HG03457 (cell line): ENCODE measurements at regions not wholly inside any gene's neighbourhood (a gene's known extent, or its start where the extent isn't known, plus 50 kb on each side); places are given as distances from the start of the nearest gene placed in this dataset.
A peak's percentile ranks its signal among the peaks of the same experiment; 100 is the strongest.
"Not testable (repeated sequence)": the region's sequence is repeated elsewhere in the genome, so short reads cannot be mapped to it uniquely, and the experiment has no call there.

ENCODE experiments used
- ATAC-seq: cut with Tn5 transposase; IDR thresholded peaks from one replicate; pipeline ENCODE4 v1.9.1; 2021; ENCODE audit warnings: moderate number of reproducible peaks; ENCODE audit not compliant: unreplicated experiment

DNA sequence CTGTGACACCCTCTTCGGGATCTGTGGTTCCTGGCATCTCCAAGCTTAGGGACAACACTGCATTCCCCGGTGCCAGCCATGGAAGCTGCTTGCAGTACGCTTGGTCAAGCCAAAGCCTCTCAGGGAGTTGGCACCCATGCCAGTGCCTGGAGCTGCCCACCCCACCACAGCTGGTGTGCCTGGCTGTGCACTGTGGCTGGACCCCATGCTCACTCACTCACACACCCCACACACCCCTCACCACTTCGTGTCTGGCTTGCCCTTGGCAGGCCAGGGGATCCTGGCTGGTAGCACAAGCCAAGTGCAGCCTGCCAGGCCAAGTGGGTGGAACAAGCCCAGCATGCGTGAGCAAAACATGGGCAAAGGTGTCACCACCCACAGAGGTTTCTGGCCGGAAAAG is 324.5 kb upstream of the PTGER4 start:
- ATAC-seq: no peak

DNA sequence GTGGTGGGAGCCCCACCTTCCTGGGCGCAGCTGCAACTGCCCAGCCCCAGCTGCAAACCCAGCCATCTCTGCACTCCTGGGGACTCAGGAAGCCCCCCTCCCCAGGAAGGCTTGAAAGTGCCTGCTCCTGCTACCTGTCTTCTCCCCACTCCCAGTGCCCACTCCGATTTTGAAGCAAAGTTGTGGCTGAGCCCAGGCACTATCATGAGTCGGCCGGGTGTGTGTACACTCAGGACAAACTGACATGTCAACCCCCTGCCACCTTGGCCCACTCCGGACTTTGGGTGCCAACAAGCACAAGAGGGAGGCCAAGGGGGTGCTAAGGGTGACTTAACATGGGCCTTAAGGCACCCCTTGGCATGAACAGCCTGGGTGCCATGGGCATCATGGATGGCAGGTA is 325.5 kb upstream of the PTGER4 start:
- ATAC-seq: no peak

DNA sequence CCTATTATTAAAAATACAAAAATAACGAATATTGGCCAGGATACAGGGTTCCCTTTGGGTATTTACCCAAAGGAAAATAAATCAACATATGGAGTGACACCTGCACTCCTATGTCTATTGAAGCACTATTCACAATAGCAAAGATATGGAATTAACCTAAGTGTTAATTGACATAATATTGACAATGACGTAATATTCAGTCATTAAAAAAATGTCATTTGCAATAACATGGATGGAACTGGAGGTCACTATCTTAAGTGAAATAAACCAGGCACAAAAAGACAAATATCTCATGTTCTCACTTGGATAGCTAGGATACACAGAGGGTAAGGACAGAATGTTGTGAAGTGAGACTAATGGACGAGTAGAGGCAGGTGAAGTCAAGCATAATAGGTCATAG is 326.3 kb upstream of the PTGER4 start:
- no peak for ATAC-seq

DNA sequence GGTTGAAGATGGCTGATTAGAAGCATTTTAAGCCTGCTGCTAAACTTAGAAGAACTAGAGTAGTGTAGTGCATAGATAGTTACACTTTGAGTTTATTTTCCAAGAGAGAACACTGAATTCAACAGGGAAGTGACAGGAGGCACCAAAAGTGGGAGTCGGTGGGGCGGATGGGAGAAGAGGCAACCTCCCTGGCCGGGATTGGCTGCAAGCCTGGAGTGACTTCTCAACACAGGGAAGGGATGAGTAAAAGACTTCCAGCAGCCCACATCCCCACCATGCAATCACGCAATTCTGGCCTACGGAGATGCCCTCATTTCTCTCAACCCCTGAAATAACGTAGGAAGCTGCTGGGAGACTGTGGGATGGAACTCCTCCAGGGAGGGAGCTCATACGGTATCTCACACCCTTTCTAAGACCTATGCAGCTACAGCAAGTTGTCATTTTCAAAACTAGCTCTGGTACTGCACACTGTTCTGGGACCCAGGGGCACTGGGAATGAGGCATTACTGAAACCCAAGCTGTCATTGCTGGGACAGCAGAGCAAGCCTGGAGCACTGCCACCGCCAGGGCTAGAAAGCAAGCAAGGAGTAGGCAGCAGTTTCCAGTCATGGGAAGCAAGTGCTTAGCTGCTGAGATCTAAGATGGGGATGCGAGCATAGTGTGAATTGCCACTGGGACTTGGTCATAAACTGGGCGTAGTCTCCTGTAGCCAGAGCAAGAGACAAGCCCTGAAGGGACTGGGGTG is 331.6 kb upstream of the PTGER4 start:
- ATAC-seq: no peak

DNA sequence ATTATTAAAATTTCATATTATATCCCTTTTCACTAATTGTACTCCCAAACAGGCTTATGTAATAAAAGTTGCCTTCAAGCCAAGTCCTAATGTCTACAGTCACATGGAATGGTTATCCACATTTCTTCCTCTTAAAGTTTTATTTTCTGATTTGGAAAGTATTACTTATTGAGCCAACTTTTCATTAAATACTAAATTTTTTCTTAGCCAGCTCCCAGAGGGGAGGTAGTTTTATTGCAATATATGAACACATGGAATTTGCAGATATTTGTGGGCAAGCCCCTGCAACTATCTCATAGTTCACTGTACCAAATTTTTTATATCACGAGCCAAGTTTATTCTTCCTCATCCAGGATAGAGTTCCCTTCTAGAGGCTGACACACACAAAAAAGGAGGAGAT is 332.8 kb upstream of the PTGER4 start:
- no peak for ATAC-seq

DNA sequence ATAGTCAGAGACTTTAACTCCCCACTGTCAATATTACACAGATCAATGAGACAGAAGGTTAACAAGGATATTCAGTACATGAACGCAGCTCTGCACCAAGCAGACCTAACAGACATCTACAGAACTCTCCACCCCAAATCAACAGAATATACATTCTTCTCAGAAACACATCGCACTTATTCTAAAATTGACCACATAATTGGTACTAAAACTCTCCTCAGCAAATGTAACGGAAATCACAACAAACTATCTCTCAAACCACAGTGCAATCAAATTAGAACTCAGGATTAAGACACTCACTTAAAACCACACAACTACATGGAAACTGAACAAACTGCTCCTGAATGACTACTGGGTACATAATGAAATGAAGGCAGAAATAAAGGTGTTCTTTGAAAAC is 341.3 kb upstream of the PTGER4 start:
- ATAC-seq: not testable (repeated sequence)

DNA sequence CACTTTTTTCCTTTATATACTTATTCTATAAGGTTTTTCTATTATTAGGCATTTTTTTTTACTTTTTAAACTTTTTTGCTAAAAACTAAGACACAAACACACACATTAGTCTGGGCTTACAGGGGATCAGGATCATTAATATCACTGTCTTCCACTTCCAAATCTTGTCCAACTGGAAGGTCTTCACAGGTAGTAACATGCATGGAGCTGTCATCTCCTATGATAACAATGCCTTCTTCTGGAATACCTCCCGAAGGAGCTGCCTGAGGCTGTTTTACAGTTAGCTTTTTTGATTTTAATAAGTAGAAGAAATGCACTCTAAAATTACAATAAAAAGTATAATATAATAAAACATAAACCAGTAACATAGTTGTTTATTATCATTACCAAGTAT is 345.5 kb upstream of the PTGER4 start:
- no peak for ATAC-seq

DNA sequence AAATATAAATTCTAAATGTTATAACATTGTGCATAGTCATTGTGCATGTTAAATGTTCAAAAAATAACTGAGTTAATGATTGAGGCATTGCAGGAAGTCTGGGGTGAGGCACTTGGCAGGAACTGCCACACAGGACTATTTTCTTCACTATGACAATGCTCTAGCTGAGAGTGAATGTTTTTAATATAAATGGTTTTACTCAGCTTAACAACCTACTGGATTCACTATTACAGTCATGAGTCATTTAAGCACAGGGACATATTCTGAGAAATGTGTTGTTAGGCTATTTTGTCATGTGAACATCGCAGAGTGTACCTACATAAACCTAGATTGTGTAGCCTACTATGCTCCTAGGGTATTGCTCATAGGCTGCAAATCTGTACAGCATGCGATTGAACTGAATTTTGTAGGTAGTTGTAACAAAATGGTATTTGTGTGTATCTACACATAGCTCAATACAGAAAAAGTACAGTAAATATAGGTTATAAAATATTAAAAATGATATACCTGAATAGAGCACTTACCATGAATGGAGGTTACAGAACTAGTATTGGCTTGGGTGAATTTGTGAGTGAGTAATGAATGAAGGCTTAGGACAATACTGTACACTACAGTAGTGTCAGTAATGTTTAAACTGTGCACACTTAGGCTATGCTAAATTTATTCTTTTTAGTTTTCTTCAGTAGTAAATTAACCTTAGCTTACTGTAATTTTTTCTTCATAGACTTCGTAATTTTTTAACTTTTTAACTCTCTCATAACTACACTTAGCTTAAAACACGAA is 346.1 kb upstream of the PTGER4 start:
- ATAC-seq: peak; percentile 84

DNA sequence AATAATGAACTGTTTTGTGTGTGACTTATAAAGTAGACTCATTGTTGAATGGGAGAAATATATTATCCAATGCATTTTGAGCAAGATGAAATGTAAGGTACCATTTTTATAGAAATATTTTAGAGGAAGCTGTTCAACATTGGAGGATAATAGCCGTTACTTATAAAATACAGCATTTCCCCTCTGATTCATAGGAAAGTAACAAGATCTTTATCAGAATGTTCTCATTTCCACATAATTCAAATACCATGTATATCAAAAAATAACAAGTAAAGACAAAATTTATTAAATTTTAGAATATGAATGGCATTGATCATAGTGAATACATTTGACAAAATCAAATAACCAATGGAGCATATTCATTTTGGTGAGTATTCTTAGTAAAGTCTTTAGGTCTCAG is 346.7 kb upstream of the PTGER4 start:
- no peak for ATAC-seq

DNA sequence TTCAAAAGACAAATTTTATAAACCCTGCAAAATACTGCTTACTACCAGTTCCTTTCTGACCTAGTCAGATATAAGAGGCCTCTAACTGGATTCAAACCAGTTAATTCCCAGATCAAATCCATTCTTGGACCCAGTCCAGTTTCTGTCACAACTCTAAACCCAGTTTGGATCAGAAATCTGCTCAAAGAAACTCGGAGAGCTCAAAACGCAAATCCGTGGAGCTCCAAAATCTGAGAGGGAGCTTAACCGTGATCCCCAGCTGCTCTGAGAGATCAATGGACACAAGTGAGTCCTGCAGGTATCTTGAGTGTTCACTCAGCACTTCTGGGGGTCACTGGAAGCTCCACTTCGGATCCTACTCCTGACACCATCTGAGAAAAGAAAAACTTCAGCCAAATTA is 348.1 kb upstream of the PTGER4 start:
- no peak for ATAC-seq

DNA sequence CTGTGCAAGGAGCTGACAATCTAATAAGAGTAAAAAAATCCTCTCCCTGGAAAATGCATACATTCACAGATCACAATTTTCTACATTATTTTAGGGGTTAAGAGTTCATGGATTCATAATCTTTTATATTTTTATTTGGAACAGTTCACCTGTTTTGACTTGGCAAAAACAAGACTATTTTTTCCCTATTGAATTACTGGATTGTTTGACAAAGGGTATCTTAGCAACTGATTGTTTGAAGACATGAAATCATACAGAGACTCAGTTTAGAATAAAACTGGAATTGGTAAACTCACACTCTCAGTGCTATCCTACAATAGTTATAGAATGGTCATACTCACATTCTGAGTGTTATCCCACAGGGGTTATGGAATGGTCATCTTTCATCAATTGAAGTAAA is 358.2 kb upstream of the PTGER4 start:
- no peak for ATAC-seq

DNA sequence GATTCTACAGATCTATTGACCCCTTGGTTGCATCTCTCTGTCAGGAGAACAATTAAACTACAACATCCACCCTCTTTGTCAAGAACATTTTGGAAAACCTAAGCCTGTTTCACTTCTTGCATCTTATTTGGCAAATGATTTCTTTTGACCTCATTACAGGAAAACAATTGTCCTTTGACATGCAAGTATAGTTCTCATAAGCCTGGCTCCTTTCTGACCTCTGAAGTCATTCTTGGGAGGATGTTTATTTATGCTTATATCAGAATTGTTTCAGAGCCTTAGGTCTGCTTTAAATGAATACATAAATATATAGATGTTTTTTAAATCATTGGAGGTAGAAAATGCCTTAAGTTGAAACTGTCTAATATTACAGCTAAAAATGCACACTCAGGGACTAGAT is 361.3 kb upstream of the PTGER4 start:
- ATAC-seq: no peak

DNA sequence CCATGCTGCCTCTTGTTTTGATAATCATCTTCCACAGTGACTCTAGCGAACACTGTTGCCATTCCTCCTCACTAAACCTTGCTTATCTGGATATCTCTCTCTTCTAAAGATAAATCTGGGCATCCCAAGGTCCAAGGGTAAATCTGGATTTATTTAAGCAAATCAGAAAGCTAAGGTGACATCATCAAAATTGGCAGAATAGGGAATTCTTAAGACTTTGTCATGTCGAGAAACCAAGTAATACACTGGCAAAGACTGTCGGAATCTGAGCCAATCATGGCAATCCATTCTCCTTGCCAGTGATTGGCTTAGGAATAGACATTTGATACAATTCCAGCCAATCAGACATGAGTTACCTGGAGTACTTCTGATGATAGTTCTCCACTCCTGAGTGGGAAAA is 362.7 kb upstream of the PTGER4 start:
- ATAC-seq: no peak

DNA sequence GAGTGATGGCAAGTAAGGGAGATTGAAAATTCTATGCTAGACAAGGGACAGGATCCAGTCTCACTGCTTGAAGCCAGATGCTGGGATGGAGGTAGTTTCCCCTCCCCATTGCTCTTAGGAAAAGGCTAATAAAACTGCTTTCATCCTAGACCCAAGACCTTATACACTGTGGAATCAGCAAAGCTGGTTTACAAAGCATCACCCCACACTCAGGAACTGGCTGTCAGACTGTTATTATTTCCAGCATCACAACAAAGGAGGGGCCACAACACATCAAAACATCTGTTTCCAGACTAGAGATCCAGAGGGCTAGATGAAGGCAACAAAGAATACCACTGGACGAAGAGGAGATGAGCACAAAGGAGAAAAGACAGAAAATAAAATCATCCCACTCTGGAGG is 364.6 kb upstream of the PTGER4 start:
- no peak for ATAC-seq

DNA sequence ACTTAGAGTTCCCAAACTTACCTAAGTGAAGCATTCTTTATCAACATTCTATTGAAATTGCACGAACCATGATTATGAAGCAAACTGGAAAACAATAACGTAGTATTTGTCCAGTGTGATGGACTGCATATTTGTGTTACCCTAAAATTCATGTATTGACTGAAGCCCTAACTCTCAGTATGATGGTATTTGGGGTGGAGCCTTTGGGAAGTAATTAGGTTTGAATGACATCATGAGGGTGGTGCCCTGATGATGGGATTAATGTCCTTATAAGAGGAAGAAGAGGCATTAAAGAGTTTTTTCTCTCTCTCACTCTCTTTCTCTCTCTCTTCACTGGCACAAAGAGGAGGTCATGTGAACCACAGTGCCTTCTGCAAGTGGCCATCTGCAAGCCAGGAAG is 365.4 kb upstream of the PTGER4 start:
- ATAC-seq: no peak

DNA sequence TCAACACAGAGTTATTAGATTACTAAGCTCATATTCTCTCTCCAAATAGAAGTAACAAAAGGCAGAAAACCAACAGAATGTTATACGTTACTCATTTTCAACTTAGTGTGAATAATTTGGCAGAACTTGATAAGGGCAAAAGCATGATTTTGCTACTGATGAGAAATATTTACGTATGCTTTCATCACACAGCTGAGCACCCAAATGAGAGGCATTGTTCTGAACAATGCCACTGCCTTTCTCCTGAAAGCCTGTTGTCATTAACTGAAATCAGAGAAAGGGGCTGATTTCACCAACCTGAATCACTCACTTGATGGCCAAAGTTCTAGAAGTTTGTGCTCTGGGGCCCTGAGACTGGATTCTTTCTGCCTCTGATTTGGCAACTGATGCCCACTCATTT is 367.5 kb upstream of the PTGER4 start:
- ATAC-seq: no peak

DNA sequence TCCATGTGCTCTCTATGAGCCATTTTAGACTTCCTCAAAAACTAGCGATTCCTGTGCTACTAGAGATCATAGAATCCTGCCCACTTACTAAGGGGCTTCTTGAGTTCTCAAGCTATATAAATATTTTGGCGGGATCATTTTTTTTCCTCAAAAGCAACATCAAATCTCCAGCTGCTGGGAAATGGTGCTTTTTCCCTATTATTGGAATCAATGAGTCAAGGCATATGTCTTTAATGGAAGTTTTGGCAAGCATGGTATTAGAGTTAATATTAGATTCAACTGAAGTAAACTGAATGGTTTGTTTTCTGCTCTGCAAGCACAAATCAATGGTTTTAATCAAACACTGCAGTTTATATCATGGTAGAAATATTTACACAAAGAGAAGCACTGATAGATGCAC is 369.9 kb upstream of the PTGER4 start:
- no peak for ATAC-seq

DNA sequence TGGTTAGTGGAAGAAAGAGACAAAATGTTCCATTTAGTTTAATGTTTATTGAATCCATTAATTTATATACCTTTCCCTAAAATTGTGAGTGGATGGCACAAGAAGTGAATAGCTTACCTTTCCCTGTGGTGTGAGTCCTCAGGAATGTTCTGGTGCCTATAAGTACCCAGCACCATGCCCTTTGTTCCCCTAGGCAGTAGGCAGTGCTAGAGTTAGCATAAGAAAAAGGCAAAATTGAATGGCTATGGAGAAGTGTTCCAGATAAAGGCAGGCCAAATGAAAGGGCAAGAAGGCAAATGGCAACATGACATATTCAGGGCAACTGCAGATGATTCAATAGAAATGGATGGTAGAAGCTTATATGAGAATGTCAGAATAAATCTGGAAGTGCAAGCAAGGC is 370.8 kb upstream of the PTGER4 start:
- no peak for ATAC-seq

DNA sequence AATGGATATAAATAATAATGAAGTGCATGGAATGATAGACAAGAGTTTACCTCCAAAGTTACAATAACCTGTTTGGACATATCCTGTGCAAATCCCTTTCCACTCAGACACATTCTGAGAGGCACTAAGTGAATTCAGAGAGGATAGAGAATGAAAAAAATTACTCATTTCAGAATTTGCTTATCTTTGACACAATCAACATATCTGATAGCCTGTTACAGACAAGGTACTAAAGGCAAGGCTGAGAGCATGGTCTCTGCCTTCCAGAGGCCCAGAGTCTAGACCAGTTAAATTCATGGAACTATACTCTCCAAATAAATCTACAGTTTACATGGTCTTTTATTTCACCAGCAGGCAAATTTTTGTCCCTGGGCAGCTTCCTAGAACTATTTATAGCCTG is 371.8 kb upstream of the PTGER4 start:
- no peak for ATAC-seq

DNA sequence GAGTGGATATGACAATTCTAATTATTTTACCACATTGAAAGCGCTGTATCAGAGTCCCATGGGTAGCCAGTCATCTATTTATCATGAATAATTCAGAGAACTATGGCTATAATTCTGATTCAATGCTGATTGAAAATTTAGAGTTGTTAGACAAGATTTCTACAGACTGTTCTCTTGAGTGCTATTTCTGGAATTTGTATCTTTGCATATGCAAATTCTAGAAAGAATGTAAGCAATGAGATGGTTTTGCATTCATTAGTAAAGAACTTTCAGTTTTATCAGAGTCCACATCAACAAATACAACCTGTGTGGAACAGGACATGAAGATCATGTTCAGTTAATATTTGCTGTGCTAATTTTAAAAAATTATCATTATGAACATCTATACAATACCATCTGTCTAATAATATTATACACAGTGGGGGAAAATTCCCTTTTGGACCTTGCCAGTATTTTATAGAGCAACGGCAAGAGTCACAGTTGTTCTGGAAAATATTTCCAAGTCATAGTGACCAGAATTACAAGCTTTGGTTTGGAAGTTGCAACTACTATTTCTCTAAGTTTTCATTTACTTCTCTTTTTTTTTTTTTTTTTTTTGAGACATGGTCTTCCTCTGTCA is 372.7 kb upstream of the PTGER4 start:
- ATAC-seq: no peak

DNA sequence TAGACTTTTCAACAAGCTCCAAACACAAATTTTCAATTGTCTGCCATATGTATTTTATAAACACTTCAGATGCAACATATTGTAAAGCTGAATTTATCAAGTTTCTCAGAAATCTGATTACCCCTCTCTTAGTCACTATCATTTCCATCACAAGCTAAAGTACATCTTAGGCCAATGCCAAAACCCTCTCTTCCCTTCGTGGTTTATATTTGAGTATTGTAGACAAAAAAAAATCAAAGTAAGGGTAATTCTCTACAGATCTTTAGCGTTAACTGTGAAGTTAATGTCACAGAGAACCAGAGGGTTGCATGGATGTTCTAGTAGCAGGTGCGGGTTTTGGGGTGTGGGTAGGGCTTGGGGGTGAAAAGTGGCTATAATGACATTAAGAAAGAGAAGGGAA is 387.7 kb upstream of the PTGER4 start:
- no peak for ATAC-seq

DNA sequence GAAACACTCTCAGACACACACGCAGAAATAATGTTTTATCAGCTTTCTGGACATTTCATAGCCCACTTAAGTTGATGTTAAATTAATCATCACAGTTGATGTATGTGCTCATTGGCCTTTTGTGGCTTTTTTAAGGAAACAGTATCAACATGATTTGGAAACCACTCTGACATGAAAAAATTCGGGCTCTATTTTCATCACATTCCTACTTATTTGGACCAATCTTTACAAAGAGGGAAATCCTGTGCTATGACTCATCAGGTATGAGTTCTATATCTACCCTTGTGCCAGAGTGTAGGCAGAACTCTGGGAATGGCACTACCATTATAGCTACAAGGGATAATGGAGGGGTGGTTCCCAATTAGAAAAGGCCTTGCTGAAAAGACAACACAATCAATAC is 388.4 kb upstream of the PTGER4 start:
- ATAC-seq: no peak
